HG03066 (cell line): ENCODE measurements at regions not wholly inside any gene's neighbourhood (a gene's known extent, or its start where the extent isn't known, plus 50 kb on each side); places are given as distances from the start of the nearest gene placed in this dataset.
"Not testable (repeated sequence)": the region's sequence is repeated elsewhere in the genome, so short reads cannot be mapped to it uniquely, and the experiment has no call there.

Experiments
- ATAC-seq: cut with Tn5 transposase; IDR thresholded peaks from one replicate; pipeline ENCODE4 v1.9.1; 2021; ENCODE audit warnings: low read depth; ENCODE audit not compliant: unreplicated experiment

DNA sequence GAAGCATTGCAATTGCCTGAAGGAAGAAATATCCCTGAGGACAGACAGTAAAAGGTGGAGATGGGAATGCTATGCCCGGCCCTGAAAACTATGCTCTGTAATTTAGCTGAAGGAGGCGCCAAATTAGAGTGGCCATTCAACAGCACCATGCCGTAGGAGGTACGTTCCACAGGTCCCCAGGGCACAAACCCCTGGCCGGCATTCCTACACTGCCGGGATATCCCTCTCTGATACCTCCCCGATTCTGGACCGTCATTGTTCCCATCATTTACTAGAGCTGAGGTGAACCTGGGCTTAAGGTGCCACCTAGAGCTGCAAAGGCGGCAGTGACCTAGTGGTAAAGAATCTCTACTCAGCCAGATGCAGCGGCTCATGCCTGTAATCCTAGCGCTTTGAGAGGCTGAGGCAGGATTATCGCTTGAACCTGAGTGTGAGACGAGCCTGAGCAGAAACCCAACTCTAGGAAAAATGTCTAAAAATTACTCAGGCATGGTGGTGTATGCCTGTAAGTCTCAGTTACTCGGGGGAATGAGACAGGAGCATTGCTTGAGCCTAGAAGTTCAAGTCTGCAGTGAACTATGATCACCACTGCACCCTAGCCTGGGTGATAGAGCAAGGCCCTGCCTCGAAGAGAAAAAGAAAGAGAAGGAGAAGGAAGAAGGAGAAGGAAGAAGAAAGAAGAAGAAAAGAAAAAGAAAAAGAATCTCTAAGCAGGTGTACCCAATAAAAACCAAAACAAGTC is 53.0 kb upstream of the TNKS2 start:
- no peak for ATAC-seq

DNA sequence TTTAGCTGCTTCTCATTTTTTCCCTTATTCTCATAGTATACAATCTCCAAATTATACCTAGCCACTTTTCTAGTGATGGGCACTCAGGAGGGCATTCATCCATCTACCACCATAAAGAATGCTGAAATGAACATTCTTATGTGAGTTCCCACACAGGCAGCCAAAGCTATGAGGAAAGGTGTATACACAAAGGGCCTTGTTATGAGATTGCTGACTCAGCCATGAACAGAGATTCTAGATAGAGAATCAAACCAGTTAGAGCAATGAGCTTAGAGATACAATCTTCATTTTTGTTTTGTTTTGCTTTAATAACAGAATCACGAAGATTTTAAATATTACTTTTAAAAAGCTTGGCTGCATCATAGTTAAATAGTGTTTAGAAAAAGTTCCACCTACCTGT is 54.8 kb upstream of the TNKS2 start:
- ATAC-seq, result no peak

DNA sequence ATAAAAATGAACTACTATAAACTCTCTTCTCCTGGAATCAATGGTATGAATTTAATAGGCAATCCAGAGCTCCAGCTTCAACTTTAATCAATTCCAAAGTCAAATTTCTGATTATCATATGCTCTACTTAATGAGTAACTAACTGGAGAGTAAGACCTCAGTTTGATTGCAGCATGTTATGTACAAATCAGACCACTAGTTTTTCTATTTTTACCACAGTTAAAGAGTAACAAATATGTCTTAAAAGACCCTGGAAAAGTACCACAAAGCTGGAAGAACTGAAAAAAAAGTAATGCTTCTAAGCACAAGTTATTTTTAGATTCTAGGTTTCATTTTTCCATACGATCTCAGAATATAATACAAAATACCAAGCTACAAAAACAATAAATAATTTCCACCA is 56.0 kb upstream of the TNKS2 start:
- ATAC-seq, result no peak

DNA sequence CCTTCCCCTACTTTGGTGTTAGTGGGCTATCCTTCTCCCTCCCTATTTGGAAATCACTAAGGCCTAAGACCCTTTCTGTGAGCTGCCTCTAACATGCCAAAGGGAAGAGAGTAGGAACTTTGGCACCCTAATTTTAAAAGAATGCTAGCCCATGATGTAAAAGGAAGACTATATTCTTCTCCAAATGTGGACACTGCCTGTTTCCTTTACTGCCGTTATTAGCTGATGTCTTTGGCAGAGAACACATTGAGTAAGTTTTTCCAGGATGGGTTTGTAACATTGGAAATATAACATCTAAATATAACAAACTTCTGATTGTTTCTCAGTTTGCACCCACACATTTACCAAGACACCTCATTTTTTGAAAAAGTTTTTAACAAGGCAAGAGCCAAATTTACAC is 56.9 kb upstream of the TNKS2 start:
- ATAC-seq, result no peak

DNA sequence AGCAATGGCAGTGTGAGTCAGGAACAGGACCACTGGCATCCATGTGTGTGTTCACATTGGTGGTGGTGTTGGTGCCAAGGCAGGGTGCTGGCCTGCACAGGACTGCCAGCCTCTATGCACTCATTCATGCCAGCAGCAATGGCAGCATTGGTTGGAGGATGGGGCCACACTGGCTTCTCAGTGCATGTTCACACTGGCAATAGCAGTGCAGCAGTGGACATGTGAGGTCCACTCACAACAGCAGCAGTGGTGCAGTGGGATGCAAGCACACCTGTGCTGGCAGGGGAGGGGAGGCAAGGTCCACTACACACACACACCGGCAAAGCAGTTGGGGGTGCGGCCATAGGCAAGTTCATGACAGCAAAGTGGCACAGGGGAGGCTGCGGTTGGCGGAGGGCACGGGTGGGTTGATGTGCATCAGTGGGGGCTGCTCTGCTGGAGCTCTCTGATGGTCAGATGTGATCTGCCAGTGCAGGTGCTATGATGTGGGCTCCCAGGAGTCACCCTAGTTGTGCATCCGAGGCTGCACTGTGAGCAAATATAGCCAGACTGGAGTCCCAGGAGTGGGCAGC is 57.8 kb upstream of the TNKS2 start:
- no peak for ATAC-seq

DNA sequence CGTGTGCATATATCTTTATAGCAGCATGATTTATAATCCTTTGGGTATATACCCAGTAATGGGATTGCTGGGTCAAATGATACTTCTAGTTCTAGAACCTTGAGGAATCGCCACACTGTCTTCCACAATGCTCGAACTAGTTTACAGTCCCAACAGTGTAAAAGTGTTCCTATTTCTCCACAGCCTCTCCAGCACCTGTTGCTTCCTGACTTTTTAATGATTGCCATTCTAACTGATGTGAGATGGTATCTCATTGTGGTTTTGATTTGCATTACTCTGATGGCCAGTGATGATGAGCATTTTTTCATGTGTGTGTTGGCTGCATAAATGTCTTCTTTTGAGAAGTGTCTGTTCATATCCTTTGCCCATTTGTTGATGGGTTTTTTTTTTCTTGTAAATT is 66.0 kb upstream of the TNKS2 start:
- ATAC-seq, result not testable (repeated sequence)

DNA sequence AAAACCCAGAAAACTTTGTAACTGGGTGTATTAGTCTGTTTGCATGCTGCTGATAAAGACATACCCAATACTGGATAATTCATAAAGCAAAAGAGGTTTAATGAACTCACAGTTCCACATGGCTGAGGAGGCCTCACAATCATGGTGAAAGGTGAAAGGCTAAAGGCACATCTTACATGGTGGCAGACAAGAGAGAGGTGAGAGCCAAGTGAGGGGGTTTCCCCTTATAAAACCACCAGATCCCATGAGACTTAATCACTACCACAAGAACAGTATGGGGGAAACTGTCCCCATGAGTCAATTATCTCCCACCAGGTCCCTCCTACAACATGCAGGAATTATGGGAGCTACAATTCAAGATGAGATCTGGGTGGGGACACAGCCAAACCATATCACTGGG is 68.9 kb upstream of the TNKS2 start:
- ATAC-seq, result not testable (repeated sequence)

DNA sequence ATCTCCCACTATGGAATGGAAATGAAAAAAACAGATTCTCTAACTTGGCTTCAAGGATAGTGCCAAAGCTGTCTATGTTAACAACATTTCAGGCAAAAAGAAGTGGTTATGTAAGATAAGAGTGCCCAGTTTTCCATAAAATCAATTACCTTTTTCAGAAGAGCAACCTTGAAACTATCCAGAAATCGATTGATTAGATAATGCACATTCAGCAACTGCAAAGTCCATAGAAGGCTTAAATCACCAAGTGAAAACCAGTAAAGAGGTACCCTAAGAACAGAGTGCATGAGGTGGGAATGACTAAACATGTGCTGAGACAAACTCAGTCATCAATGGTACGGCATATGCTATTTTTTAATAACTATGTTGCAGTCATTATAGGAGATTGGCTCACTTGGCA is 71.9 kb upstream of the TNKS2 start:
- ATAC-seq, result no peak

DNA sequence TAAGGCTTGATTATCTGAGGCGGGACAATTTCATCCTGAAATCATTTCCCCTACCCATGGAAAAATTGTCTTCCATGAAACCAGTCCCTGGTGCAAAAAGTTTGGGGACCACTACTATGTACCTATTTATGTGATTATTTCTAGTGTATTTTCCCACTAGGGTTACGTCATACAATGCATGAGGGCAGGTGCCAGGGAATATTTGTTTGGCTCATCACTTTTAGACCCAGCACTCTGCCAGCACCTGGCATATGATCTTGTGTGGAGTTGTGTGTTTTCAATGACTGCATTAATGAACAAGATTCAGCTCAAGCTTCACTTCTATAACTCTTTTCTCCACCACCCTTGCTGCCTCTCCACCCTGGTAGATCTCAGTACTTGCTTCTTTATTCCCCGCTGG is 73.3 kb upstream of the TNKS2 start:
- no peak for ATAC-seq

DNA sequence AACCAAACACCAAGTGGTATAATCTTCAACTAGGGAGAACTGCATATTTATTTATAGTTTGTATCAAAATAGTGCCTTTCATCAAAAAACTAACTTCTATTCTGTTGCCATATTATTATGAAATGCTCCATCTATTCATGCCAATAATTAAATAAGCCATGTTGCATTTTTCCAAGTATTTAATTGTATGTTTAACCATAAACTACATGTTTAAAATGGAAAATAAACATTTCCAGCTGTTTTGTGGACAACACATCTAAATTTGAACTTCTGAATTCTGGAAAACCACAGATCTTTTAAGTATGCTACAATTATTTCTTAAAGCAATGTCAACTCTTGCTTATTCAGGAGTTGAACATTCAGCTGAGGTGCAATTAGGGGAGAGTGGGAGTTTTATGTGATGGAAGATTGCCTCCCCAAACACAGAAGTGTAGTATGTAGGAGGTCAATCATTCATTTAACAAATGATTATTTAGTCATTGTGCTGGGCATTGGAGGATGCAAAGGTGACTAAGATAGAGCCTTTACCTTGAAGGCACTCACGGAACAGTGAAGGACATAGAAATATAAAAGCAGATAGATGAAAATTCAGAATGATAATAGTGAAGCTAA is 80.7 kb upstream of the PPP1R3C start:
- no peak for ATAC-seq

DNA sequence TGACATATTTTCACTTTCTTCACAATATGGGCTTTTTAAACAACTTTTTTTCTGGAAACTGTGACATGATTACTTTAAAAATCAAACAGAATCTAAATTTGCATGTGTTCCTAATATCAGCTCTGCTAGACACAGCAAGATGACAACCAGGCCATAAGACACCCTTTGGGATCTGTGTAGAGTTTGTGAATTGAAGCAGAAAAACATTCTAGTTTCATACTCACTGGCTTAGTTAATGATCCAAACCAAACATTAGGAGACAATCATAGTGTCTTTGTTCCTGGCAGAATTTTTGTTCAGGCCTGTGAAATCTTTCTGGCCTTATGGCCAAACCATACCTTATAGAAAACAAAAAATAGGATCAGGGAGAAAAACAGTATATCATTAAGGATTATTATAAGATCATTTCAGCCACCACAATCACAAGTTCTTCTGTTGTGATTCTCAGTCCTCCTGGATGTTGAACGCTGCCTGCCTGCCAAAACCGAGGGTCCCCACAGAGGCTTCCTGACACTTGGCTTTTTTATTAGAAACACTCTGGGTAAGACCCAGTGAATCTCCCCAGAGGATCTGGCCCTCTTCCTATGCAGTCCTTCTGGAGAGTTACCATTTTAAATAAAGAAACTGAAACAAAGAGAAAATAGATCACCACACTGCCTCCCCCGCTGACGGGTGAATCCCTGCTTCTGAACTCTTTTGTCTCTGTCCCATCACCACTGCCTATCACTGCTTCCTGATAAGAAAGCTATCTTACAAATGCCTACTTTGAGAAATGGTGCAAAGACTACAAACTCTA is 79.2 kb upstream of the PPP1R3C start:
- ATAC-seq, result peak; percentile 69

DNA sequence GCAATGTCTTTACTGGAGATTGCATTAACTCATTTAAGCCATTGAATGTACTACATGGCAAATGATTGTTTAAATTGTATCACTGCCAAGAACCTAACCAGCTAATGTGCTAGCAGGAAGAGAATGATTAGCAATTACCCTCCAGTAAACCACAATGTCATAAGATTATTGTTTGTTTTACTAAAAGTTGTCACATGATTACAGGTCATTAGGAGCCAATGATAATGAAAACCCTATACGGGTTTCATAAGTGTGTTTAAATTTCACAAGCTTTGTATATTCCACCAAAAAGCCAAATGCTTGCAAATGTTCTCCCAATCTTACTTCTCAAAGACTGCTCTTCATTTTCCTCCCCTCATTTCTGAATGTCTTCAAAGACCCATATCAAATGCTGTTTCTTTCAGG is 76.5 kb upstream of the PPP1R3C start:
- ATAC-seq, result no peak

DNA sequence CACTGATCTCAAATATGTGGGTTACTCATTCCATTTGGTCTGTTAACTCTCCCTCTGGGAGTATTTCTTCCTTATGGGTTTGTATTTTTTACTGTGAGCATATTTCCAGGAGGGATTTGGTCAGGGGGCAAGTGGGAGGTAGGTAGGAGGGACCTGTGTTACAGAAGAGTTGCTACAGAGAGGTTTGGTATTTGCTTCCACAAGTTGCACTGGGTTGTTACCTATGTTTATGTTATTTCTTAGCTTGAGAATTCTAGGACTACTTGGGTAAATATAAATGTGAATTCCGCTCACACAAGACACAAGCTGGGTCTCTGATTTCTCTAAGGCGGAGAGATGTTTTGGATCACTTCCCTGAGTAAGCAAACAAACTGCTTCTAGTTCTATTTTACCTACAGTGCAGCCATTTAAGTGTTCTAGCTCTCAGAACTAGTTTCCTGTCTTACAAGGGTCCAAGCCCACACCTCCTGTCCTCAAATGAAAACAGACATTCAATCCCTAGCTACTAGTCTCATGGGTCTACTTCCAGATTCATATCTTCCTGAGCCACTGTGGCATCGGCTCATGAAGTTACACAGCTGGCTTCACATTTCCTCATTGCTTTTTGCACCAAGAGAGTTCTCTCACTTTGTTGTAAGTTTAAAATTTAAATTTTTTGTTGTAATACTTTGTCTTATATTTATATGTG is 75.4 kb upstream of the PPP1R3C start:
- no peak for ATAC-seq

DNA sequence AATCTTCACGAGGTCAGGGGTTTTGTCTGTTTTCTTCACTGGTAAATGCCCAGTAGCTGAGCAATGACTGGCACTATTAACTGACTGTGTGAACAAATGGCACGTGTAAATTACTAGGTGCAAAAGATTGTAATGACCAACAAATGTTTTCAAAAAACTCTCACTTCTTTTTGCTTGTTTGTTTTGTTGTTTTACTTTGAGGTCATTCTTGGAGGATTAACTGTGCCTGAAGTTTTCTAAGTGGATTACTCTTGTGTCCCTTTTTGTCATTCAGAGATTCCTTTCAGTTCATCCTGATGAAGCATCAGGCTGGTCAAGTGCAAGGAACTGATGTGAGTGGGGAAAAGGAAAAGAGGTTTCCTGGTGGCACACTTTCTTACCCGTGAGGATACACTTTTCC is 74.4 kb upstream of the PPP1R3C start:
- no peak for ATAC-seq

DNA sequence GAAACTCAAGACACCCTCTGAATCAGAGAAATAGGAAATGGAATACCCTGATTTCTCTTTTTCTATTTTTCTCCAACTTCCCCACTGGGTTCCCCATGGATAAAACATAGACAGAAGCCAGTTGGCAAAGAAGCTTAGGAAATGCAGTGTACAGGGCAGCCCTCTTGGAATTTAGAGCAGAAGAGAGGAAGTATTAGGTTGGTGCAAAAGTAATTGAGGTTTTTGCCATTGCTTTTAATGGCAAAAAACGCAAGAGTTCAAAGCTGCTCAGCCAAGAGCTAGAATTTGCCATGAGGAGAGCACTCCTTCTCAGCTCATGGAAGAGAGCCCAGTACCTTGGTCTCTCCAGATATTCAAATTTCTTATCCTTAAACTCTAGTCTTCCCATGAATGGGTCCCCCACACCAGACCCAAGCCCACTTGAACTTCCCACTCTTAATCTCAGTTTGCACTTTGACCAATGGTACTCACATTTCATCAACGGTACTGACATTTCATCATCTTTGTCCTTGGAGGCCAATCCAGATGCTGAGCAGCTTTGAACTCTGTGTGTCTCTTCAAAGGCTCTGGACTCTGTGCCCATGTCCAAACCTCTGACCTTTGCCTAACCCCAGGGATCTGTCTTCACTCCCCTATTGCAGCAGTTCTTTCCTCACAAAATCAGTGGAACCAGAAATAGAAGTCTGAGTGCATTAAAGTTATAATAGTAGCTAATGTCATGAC is 73.2 kb upstream of the PPP1R3C start:
- no peak for ATAC-seq

DNA sequence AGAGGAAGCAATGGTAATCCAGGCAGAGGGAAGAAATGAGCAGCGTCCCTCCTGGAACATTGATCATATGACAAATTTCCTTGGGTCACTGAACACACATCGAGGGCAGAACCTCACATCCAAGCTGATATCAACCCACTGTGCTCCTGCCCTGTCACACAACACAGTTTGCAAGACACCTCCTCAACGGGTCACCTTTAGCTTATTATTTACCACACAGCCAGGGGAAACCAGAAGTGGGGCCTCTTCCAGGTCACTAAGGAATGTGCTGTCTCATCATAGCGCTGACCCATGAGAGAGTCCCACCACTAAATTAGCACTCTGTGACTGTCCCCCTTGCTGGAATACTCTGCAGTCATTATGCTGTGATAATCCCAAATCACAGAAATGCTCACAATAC is 69.7 kb upstream of the PPP1R3C start:
- ATAC-seq, result no peak

DNA sequence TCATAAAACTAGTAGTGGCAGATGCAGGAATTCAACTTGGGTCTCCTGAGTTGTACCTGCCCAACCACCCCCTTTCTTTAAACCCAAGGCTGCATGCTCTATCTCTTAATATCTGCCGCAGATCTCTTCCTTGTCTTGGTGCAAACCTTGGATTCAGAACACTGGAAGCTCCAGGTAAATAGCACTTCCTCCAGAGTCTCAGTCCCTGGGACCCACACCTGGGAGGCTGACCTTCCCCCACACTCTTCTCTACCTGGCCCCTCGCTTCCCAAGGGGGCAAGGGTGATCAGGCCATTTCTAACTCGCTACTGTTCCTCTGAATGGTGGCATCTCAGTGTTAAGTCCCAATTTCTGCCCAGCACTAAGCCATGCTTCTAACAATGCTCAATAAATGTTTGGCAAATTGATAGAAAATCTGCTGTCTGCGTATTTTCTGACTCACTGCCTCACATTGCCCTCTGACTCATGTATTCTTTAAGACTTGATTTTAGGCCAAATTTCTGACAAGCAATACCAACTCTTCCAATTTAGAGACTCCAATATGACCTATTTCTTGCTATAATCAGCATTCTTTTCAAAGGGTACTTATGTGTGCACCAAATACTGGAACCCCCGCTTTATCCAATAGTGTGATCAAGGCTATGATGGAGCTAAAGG is 68.0 kb upstream of the PPP1R3C start:
- ATAC-seq, result no peak

DNA sequence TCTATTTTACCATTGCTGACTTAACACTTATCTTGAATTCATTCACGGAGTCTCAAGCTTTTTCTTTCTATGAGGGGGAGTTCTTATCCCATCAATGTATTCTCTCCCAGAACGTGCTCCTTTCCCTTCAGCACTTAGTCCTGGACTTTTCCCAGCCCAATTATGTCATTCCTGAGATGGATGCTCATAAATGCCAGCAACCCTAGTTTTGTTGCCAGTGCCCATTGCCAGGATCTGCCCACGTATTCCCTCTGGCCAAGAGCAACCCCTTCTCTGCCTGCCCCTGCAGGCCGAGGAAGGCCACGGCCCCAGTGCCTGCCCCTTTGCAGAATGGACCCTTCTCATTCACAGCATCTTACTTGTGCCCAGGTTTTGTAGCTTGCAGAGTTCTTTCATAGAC is 67.4 kb upstream of the PPP1R3C start:
- ATAC-seq, result no peak

DNA sequence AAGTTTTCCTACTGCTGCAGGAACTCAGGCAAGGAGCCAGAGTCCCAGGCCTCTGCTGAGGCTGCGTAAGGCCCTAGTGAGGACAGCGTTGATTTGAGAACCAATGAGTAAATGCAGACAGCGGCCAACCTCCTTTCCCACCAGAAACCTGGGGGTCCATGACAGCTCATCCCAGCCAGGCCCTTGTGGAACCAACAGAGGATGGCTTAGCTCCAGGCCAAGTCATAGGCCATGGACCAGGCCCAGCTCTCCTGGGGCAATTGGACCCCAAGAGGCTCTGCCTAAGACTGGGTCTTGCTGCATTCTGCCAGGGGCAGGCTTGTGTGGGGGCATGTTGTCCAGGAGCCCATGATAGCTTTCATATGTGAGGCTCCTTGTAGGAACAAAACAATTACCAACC is 65.4 kb upstream of the PPP1R3C start:
- no peak for ATAC-seq
